GM19397 (cell line): ENCODE measurements at regions not wholly inside any gene's neighbourhood (a gene's known extent, or its start where the extent isn't known, plus 50 kb on each side); places are given as distances from the start of the nearest gene placed in this dataset.

Source experiments
- ATAC-seq: cut with Tn5 transposase; IDR thresholded peaks from one replicate; pipeline ENCODE4 v1.9.1; 2021; ENCODE audit warnings: mild to moderate bottlenecking, moderate library complexity; ENCODE audit not compliant: unreplicated experiment

GRCh38 chr9:20012232-20012631 lies 223.4 kb upstream of the SLC24A2 start:
- ATAC-seq: no peak

DNA sequence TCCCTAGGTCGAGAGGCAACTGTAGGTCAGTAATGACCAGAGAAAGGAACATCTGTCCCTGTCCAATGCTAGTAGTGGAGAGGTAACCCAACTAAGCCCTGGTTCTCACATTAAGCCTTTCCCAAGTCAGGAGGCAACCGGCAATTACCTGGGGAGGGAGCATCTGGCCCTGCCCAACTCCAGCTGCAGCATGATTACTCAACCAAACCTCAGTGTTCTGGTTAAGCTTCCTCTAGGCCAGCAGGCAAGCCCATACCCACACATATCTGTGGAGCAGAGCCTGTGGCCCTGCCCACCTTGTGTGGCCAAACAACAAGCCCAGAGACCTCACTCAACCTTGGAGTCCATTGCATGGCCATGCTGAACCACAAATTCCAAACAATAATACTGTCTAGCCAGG lies 220.8 kb upstream of the SLC24A2 start:
- ATAC-seq: no peak

DNA sequence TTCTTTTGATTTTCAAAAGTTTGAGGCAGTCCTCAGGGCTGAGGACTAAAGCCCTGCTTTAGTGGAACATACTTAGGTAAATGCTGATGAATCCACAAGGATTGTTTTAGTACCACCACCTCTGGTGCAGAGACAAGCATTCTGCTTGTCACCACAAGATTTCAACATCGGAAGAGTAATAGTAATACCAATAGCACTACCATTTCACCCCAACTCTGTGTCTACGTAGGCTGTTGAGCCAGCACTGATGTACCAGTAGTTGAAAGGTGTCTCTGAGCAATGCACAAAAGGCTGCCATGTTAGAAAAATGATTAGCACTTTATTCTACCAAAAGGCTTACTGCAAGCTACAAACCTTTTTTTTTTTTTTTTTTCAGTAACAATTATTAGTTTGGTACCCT lies 213.2 kb upstream of the SLC24A2 start:
- ATAC-seq: no peak

DNA sequence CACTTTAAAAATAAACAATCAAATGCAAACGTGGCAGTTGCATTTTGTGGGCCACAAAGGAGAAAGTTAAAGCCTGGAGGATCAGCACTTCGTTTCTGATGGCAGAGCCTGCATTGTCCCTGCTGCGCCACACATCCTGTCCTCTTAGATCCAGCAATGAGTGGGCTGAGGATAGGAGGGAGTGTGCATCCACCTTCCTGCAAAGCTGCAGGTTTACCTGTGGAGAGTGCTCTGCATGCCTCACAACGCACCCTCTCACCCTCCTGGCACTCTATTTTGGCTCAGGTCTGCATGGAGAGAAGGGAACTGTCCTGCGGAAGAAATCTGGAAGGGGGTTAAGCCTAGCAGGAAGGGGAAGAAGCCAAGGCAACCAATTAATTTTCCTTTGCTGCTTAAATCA lies 212.2 kb upstream of the SLC24A2 start:
- ATAC-seq: no peak

DNA sequence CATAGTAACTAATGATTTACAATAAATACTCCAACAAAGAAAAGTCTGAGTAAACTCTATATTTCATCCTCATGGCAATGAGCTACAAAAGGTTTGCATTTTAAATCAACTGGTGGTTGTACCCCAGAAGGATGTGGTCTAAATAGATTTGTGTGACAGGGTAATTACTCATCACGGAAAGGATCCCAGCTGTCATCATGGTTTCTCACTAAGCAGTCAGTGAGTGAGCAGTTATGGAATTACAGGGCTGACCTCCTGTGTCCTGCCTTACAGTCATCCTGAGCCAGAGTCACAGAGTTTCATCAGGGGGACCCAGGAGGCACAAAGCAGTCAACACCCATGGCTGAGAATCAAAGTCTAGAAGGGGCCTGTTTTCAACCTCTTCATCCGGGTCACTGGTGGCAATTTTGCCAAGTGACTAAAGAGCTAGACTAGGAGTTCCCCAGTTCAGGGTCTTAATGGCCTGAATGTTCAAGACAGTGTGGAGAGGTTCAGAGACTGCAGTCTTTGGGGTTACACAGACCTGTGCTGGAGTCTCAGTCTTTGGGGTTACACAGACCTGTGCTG lies 210.7 kb upstream of the SLC24A2 start:
- ATAC-seq: peak; percentile 86

GRCh38 chr9:19998823-19999455 lies 210.1 kb upstream of the SLC24A2 start:
- no peak for ATAC-seq

DNA sequence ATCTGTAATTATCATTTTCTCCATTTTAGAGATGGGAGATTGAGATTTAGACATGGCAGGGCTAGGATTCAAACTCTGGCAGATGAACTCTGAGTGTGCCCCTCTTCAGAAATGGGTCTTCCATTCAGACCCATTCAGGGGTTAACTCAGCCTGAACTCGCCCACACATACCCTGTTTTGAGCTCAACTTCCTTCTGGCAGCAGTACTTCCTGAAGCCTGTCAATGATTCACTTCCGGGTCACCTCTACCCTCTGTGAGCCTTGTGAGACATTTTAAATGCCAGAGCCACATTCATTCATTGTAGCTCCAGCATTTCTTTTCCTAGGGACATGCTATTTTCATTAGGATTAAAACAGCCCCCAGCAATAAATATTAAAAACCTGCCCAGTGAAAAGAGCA lies 209.3 kb upstream of the SLC24A2 start:
- no peak for ATAC-seq

- no peak for ATAC-seq
Observed at GRCh38 chr9:19995619-19996018, 206.8 kb upstream of the SLC24A2 start.

DNA sequence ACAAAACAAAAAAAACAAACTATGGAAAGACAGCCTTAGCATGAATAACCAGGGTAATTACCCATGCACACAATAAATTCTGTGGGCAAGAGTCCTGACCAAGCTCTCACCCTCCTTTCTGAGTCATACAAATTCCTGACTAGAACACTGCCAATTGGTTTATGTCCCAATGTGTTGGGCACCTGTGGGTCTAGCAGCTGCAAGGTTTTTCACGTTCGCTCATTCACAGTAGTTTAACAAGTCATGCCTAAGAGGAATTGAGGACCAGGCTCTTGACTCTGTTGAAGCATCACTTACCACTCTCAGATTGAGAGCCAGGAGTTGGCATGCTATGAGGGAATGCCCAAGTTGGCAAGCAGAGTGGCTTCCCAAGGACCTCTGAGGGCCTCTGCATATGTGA lies 205.5 kb upstream of the SLC24A2 start:
- no peak for ATAC-seq

GRCh38 chr9:19992556-19992955 lies 203.7 kb upstream of the SLC24A2 start:
- no peak for ATAC-seq

- no peak for ATAC-seq
Observed at GRCh38 chr9:19989213-19989612, 200.4 kb upstream of the SLC24A2 start.

- no peak for ATAC-seq
Observed at GRCh38 chr9:19988281-19988680, 199.4 kb upstream of the SLC24A2 start.

GRCh38 chr9:19985081-19985480 lies 196.2 kb upstream of the SLC24A2 start:
- ATAC-seq: no peak

- no peak for ATAC-seq
Observed at GRCh38 chr9:19976226-19976625, 187.4 kb upstream of the SLC24A2 start.

DNA sequence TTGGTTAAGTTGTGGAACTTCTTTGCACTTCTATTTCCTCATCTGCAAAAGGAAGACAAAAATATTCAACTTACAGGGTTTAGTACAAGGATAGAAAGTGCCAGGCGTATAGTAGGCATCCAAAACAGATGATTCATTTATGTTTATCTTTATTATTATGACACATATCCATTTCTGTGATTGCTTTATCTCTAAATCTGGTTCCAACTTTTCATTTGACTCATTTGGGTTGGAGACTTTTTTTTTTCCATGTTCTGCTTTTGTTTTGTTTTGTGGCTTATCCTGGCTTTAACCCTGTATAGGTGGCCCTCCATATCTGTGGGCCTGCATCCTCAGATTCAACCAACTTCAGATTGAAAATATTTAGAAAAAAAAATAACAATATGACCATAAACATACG lies 186.7 kb upstream of the SLC24A2 start:
- no peak for ATAC-seq

GRCh38 chr9:19969721-19970120 lies 180.9 kb upstream of the SLC24A2 start:
- no peak for ATAC-seq

DNA sequence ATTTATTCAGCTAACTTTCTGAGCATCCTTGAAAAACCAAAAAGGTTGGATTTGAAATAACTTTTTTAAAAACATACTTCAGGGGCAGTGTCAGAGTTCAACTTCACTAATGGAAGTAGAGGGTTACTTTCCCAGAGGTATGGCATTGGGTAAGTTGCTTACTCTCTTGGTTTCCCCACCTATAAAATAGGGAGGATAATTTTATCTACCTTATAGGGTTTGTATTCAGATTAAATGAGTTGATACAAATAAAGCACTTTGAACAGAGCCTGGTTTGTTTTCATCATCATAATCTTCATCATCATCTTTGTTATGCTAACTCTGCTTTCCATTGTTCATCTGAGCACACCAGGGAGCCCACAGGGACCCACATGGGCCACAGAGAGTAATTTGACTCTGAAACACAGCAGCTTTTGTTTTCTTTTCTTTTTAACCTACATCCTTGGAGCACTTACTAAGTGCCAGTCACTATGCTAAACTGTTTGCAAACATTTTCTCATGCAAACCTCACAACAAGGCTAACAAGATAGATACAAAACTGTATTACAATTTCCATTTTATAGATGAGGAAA lies 179.1 kb upstream of the SLC24A2 start:
- ATAC-seq: no peak

GRCh38 chr9:19967216-19967887 lies 178.5 kb upstream of the SLC24A2 start:
- no peak for ATAC-seq

GRCh38 chr9:19965336-19965735 lies 176.5 kb upstream of the SLC24A2 start:
- no peak for ATAC-seq

DNA sequence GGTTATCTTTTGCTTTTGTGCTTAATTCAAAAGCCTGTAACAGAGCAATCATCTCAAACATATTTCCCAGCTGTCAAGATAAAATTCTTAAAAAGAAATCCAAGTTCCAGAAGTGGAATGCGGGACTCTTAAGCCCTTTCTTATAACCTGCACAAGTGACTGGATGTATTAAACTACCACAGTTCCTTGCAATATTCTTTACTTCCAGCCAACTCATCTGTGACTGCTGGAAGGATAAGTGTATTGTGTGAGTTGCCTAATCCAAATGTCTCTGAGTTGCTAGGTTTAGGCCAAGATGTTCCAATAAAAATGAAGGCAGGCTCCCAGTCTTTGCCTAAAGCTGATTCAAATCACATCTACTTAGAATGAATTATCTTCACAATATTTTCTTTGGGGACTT lies 159.2 kb upstream of the SLC24A2 start:
- ATAC-seq: no peak

GRCh38 chr9:19946441-19947109 lies 157.7 kb upstream of the SLC24A2 start:
- no peak for ATAC-seq

DNA sequence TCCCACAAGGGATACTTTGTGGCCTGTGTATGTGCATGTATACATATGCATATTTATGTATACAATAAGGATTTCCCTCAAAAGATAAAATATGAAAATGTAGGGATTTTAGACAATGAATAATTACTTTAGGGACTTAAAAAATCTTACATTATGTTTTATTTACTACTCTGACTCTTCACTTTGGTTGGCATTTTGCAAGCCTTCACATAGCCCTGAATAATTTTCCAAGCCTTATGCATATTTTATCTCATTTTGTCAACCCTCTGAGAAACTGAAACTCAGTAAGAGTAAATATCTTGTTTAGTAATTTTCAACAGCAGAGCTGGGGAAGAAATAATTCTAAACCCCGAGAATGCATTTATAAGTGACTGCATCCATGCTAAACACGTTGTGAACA lies 153.0 kb upstream of the SLC24A2 start:
- ATAC-seq: no peak
